ENCODE measurements at regions not wholly inside any gene's neighbourhood (a gene's known extent, or its start where the extent isn't known, plus 50 kb on each side); places are given as distances from the start of the nearest gene placed in this dataset.
"Not testable (repeated sequence)": the region's sequence is repeated elsewhere in the genome, so short reads cannot be mapped to it uniquely, and the experiment has no call there.

DNA sequence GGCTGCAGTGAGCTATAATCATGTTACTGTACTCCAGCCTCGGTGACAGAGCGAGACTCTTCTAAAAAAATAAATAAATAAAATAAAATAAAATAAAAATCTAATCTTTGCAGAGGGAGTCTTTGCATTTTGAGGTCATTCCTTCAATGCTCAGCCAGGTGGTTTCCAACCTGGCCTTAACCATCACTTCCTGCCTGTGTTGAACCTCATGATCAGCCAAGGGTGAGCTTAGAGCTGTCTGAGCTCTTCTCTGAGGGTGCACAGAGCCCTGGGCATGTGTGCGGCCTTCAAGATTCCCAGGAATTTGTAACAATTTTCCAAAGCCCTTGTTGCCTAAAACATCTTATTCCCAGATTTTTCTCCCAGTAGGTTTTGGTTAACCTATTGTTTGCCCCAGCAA, 94.3 kb downstream of the KCNJ12 start:
- H3K27ac ChIP-seq: not testable (repeated sequence)

DNA sequence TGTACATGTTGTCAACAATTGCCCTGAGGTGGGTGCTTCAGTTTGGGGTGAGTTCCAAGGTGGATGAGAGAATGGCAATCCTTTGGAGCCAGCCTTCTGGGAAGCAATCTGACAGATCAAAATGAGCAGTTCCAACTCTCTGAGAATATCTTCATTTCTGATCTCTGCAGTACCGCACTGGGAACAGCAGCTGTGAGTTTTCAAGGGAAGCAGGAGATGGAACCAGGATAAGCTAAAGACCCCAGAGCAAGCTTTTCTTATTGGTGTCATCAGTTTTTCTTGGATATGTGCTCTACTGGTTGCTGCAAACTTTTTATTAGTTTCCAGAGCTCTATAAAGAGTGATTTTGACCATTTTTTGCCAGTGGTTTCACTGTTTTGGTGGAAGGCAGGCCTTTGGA, 94.7 kb downstream of the KCNJ12 start:
- H3K27ac ChIP-seq: no peak overlapping the region
- TF ChIP-seq, protein P1, sequence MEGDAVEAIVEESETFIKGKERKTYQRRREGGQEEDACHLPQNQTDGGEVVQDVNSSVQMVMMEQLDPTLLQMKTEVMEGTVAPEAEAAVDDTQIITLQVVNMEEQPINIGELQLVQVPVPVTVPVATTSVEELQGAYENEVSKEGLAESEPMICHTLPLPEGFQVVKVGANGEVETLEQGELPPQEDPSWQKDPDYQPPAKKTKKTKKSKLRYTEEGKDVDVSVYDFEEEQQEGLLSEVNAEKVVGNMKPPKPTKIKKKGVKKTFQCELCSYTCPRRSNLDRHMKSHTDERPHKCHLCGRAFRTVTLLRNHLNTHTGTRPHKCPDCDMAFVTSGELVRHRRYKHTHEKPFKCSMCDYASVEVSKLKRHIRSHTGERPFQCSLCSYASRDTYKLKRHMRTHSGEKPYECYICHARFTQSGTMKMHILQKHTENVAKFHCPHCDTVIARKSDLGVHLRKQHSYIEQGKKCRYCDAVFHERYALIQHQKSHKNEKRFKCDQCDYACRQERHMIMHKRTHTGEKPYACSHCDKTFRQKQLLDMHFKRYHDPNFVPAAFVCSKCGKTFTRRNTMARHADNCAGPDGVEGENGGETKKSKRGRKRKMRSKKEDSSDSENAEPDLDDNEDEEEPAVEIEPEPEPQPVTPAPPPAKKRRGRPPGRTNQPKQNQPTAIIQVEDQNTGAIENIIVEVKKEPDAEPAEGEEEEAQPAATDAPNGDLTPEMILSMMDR (conservative IDR thresholded peaks at IDR 0.05): no peak

DNA sequence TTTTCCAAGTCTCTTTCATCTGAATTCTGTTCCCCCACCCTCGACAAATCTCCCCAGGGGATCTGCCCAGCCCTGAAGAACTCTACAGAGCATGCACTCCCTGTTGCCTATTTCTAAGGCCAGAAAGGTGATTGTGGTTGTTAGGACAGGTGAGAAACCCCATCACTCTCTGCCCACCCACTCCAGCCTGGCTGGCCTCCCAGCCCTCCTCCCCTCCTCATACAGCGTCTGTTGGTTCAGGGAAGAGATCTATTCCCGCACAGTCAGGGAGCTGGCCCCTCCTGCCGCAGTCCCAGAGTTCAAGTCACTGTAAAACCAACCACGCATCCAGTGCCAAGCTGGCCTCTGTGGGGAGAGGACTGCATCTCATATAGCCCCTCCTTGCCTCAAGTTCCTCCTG, 98.7 kb downstream of the KCNJ12 start:
- H3K27ac ChIP-seq: no peak overlapping the region
- TF ChIP-seq, protein P1 (conservative IDR thresholded peaks at IDR 0.05): no peak

DNA sequence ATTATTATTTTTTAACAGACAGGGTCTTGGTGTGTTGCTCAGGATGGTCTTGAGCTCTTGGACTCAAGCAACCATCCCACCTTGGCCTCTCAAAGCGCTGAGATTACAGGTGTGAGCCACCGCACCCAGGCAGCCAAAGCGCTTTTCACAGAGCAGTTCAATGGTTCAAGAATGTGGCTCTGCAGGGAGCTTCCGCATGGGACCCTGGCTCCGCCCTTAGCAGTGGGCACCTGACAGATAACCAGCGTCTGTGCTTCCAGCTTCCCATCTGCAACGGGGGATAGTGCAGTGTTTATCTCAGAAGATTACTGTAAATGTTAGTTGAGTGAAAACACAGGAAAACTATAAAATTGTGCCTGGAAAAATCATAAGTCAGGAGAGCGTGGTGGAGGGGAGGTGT, 99.4 kb downstream of the KCNJ12 start:
- no peak overlapping the region for H3K27ac ChIP-seq
- TF ChIP-seq, protein P1 (conservative IDR thresholded peaks at IDR 0.05): no peak

DNA sequence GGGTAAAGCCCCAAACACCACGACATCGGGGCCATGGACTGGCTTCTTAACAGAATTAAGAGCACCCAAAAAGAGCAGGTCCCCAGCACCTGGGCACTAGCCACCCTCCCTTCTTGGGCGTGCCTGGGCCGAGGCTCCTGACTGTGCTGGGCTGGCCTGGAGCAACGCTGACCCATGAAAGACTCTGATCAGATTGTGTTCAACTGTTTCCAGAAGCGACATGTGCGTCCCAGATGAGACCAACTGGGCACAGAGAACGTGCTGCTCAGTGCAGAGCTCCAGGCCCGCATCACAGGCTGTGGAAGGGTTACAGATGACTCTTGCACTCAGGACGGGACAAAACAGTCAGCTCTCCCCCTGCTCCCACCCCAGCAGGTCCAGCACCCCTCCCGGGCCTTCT, 100.7 kb downstream of the KCNJ12 start:
- TF ChIP-seq, protein P1 (conservative IDR thresholded peaks at IDR 0.05): no peak
- no peak overlapping the region for H3K27ac ChIP-seq

DNA sequence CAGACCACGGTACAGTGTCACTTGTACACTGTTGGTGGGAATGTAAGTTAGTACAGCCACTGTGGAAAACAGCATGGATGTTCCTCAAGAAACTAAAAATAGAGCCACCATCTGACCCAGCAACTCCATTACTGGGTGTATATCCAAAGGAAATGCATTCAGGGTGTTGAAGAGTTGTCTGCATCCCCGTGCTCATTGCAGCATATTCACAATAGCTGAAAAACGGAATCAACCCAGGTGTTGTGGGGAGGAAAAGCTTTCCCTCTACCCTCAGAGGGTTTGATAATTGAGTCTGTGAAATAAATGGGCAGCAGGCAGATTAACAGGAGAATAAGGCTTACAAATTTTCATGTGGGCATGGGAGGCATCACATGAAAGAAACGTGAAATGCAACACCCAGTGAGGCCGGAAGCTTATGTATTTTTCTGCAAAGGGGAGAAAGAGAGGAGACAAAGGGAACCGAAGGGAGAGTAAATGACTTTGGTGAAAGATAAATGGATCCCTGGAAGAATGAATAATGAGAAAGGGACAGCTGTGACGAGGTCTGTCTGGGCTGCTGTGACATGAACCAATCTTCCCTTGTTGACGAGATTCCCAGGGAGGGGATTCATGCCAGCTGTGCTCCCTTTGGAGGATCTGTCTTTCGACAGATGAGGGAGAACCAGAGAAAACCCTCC, 106.2 kb downstream of the KCNJ12 start:
- TF ChIP-seq, protein P1 (conservative IDR thresholded peaks at IDR 0.05): no peak
- no peak overlapping the region for H3K27ac ChIP-seq

DNA sequence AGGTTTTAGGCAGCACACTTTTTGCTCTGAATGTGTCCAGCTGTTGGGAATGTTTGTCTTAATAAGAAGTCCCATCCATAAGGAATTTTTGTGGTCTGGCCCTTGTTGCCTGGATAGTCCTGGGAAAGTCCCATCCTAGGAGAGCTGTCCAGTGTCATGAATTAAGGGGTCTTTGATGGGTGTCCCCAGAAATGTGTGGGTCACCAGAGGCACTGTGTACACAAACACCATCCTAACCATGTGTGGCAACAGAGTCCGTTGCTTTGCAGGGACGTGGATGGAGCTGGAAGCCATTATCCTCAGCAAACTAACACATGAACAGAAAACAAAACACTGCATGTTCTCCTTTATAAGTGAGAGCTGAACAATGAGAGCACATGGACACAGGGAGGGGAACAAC, 111.9 kb downstream of the KCNJ12 start:
- H3K27ac ChIP-seq: not testable (repeated sequence)

DNA sequence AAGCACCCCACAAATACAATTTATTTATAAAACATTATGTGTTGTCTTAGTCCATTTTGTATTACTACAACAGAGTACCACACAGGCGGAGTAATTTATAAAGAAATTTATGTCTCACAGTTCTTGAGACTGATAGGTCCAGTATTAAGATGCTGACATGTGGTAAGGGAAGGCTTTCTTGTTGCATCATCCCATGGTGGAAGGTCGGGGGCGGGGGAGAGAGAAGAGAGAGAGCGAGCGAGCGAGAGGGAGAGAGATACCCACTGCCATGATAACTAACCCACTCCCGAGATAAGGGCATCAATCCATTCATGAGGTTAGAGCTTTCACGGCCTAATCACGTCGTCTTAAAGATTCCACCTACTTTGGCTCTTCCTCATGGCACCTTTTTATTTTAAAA, 117.8 kb downstream of the KCNJ12 start:
- TF ChIP-seq, protein P1 (conservative IDR thresholded peaks at IDR 0.05): no peak
- no peak overlapping the region for H3K27ac ChIP-seq

DNA sequence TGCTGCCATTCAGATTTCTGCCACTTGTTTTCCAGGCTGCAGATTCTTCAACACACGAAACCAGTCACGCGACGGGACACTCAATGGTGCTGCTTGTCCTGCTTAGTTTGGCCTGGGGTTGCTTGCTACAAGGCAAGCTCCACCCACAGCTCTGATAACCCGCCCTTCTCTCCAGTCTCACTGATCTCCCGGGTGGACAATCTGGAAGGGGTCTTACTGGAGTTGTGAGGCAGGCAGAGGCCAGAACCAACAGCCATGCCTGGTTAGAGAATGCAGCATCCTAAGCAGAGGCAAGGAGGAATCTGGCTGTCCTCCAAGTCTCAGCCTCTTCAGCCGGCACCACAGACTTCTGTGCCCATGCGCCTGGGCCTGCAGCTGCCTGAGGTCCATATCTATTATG, 119.1 kb downstream of the KCNJ12 start:
- TF ChIP-seq, protein P1 (conservative IDR thresholded peaks at IDR 0.05): no peak
- H3K27ac ChIP-seq: no peak overlapping the region

Data from VCaP (cell line).